IMR-90 (cell line): ENCODE measurements at regions not wholly inside any gene's neighbourhood (a gene's known extent, or its start where the extent isn't known, plus 50 kb on each side); places are given as distances from the start of the nearest gene placed in this dataset.

Source experiments
- POLR2A ChIP-seq: IDR thresholded peaks from 2 replicates; pipeline ENCODE4 v1.6.1; 2012; ENCODE audit warnings: mild to moderate bottlenecking, low read depth, low read length
- RCOR1 ChIP-seq: IDR thresholded peaks from 2 replicates; pipeline ENCODE4 v1.6.1; 2012; ENCODE audit warnings: mild to moderate bottlenecking, low read length, improper control_type of control experiment; ENCODE audit not compliant: insufficient replicate concordance
- USF2 ChIP-seq: fragments of 150-350 bp; IDR thresholded peaks from 2 replicates; pipeline ENCODE4 v1.6.1; 2017; ENCODE audit warnings: mild to moderate bottlenecking, antibody characterized with exemption, low read length, low read depth
- TF ChIP-seq, protein P1 (sequence below): conservative IDR thresholded peaks from 2 replicates; pipeline ENCODE4 v1.5.1; 2012; ENCODE audit warnings: mild to moderate bottlenecking, low read depth, low read length, improper control_type of control experiment

DNA sequence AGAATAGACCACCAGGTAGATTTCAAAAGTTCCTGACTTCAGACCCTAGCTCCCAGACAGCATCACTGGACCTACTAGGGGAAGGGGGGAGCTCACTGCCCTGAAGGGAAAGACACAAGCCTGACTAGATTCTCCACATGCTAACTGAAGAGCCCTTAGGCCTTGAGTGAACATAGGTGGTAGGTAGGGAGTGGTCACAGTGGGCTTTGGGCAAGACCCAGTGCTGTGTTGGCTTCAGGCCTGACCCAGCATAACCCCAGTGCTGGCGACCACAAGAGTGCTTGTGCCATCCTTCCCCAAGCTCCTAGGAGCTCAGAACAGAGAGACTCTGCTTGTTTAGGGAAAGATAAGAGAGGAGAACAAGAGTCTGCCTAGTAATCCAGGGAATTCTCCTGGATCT, 51.1 kb upstream of the ACADM start:
- TF ChIP-seq RCOR1 (no peak), POLR2A (no peak), USF2 (no peak)
- TF ChIP-seq, protein P1, sequence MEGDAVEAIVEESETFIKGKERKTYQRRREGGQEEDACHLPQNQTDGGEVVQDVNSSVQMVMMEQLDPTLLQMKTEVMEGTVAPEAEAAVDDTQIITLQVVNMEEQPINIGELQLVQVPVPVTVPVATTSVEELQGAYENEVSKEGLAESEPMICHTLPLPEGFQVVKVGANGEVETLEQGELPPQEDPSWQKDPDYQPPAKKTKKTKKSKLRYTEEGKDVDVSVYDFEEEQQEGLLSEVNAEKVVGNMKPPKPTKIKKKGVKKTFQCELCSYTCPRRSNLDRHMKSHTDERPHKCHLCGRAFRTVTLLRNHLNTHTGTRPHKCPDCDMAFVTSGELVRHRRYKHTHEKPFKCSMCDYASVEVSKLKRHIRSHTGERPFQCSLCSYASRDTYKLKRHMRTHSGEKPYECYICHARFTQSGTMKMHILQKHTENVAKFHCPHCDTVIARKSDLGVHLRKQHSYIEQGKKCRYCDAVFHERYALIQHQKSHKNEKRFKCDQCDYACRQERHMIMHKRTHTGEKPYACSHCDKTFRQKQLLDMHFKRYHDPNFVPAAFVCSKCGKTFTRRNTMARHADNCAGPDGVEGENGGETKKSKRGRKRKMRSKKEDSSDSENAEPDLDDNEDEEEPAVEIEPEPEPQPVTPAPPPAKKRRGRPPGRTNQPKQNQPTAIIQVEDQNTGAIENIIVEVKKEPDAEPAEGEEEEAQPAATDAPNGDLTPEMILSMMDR, result no peak
